Upper lobe of left lung (tissue), 6 donors: ENCODE measurements at regions not wholly inside any gene's neighbourhood (a gene's known extent, or its start where the extent isn't known, plus 50 kb on each side); places are given as distances from the start of the nearest gene placed in this dataset.

Source experiments
- ATAC-seq, 2 donors: fragments of 200-7000 bp; cut with Tn5 transposase; one replicate each; pipeline ENCODE4 v1.9.1; 2022; ENCODE audit warnings: mild to moderate bottlenecking in 2 of 2, moderate library complexity in 2 of 2; ENCODE audit not compliant: low FRiP score in 2 of 2
- DNase-seq, 2 donors: peaks; one replicate each; pipeline ENCODE4 v3.0.0-alpha.2; 2019 to 2020
- H3K27ac ChIP-seq, 4 donors: fragments of 200-600 bp; sonication (generic); one replicate each; pipeline ENCODE4 v1.5.1; 2016 to 2019
- H3K27me3 ChIP-seq, 4 donors: fragments of 200-600 bp; sonication (generic); one replicate each; pipeline ENCODE4 v1.5.1; 2017 to 2019
- H3K36me3 ChIP-seq, 4 donors: fragments of 200-600 bp; sonication (generic); one replicate each; pipeline ENCODE4 v1.5.1; 2016 to 2019
- H3K4me1 ChIP-seq, 4 donors: fragments of 200-600 bp; sonication (generic); one replicate each; pipeline ENCODE4 v1.5.1; 2018 to 2019
- H3K4me3 ChIP-seq, 4 donors: fragments of 200-600 bp; sonication (generic); one replicate each; pipeline ENCODE4 v1.5.1; 2017 to 2019; ENCODE audit warnings: mild to moderate bottlenecking in 2 of 4, moderate library complexity in 1 of 4
- H3K9me3 ChIP-seq, 4 donors: fragments of 200-600 bp; sonication (generic); one replicate each; pipeline ENCODE4 v1.5.1; 2018 to 2019
- EP300 ChIP-seq, 4 donors: sonication (generic); formaldehyde crosslinking; IDR thresholded peaks; one replicate each; pipeline ENCODE4 v1.5.1; 2017; ENCODE audit warnings: antibody characterized with exemption in 4 of 4, control low read depth in 2 of 4
- POLR2A ChIP-seq, 4 donors: fragments of 450-650 bp; IDR thresholded peaks; one replicate each; pipeline ENCODE4 v1.5.1; 2016 to 2017; ENCODE audit warnings: antibody characterized with exemption in 4 of 4, mild to moderate bottlenecking in 2 of 4
- POLR2AphosphoS5 ChIP-seq, 2 donors: sonication (generic); formaldehyde crosslinking; IDR thresholded peaks; one replicate each; pipeline ENCODE4 v1.5.1; 2017; ENCODE audit warnings: antibody characterized with exemption in 2 of 2
- WGBS, 2 donors: methylation state at CpG; one replicate each; pipeline ENCODE4 v1.1.5; 2017 to 2018; 5-methylcytosine and 5-hydroxymethylcytosine counted together
- TF ChIP-seq, protein P1 (sequence below), 6 experiments: fragments of 450-650 bp in 4 of 6; fragments of 200-600 bp in 2 of 6; sonication (generic) in 2 of 6; IDR thresholded peaks; one replicate each; pipeline ENCODE4 v1.5.1; 2016 to 2019; ENCODE audit warnings: antibody characterized with exemption in 6 of 6
- donor health status: DM: no; HTN: no; CAD: no; lungs with moderate emphysema.
- donor health status: DM: no; HTN: yes; CAD: no; lungs with severe emphysema.

DNA sequence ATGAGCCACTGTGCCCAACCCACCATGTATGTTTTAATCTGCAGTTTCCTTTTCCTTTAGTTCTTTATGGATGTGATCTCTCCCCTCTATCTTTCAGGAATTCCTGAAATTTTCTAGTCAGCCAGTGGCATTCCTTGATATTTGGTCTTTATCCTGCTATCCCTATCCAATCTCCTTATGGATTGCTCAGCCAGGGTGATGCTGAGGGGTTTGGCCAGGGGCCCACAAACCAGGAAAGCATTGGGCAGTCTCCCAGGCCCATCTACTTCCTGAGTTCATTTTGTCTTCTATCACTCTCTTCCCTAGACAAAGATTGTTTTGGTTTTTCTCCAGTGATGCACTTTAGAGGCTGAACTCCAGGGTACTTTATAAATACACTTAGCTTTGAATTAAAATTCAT lies 115.9 kb downstream of the KATNIP start:
- no peak for DNase-seq
- Histone ChIP-seq H3K9me3 (no peaks in the 10 kb centered on the region), H3K4me3 (no peak overlapping the region), H3K27me3 (no peaks in the 10 kb centered on the region), H3K4me1 (no peaks in the 10 kb centered on the region), H3K36me3 (peaks cover 0 to 4% (median 1%) of the 10 kb centered on the region in 4 donors), H3K27ac (no peak overlapping the region)
- no peak for ATAC-seq
- TF ChIP-seq EP300 (IDR thresholded peaks at IDR 0.05) (no peak), POLR2AphosphoS5 (IDR thresholded peaks at IDR 0.05) (no peak), POLR2A (IDR thresholded peaks at IDR 0.05) (no peak)
- TF ChIP-seq, protein P1, sequence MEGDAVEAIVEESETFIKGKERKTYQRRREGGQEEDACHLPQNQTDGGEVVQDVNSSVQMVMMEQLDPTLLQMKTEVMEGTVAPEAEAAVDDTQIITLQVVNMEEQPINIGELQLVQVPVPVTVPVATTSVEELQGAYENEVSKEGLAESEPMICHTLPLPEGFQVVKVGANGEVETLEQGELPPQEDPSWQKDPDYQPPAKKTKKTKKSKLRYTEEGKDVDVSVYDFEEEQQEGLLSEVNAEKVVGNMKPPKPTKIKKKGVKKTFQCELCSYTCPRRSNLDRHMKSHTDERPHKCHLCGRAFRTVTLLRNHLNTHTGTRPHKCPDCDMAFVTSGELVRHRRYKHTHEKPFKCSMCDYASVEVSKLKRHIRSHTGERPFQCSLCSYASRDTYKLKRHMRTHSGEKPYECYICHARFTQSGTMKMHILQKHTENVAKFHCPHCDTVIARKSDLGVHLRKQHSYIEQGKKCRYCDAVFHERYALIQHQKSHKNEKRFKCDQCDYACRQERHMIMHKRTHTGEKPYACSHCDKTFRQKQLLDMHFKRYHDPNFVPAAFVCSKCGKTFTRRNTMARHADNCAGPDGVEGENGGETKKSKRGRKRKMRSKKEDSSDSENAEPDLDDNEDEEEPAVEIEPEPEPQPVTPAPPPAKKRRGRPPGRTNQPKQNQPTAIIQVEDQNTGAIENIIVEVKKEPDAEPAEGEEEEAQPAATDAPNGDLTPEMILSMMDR (IDR thresholded peaks at IDR 0.05) = no peak

DNA sequence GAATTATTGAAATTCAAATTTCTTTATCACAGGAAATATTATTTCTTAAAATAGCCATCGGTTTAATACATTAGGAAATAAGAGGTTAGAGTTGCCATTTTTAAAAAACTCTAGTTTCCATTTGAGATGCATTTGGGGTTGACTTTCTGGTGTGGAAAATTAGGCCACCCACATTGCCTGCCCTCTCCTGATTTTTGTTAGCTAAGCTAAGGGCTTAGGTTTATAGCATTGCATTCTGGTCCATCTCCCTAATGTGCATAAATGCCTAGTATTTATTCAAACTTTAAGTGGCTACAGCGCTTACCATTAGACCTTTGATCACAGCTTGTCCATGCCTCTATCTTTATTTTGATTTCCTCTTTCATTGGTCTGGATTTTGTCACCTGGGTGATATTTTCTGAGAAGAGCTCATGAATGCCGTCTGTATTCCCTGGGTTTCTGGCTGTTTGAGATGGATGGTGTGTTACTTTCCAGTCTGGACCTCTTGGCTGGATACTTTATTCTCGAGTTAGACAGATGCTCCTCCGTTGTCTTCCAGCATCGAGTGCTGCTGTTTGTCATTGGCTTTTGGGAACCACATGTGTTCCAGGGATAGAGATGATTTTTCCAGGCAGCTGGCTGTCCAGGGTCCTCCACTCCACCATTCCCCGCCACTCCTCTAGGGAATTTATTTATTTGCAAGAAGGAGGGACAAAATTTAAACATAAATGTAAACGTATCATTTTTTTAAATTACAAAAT lies 120.3 kb downstream of the KATNIP start:
- ATAC-seq (no peak), DNase-seq (no peak)
- Histone ChIP-seq H3K4me3 (no peak overlapping the region), H3K9me3 (no peaks in the 10 kb centered on the region), H3K36me3 (peaks cover 0 to 5% (median 0%) of the 10 kb centered on the region in 4 donors), H3K4me1 (no peaks in the 10 kb centered on the region), H3K27me3 (no peaks in the 10 kb centered on the region), H3K27ac (no peak overlapping the region)
- 88 to 93% methylated on average over 8 of the region's 8 CpGs for WGBS, 2 donors
- TF ChIP-seq POLR2A (IDR thresholded peaks at IDR 0.05) = no peak
- TF ChIP-seq, protein P1 (IDR thresholded peaks at IDR 0.05) = no peak
- TF ChIP-seq EP300 (IDR thresholded peaks at IDR 0.05) = no peak
- TF ChIP-seq POLR2AphosphoS5 (IDR thresholded peaks at IDR 0.05) = no peak

DNA sequence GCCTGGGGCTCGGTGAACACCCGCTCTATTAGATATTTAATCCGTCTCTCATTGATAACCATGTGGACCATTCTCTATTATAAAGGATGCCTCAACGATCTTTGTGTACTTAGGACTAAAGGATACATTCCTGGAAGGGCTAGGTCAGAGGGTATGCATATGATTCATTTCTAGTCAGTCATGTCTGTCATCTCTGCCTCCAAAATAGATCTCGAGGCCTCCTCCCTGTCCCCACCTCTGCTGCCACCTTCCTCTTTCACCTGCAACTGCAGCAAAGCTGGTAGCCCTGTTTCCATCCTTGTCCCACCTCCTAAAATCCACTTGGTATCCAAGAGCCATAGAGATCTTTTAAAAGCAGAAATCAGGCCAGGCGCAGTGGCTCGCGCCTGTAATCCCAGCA lies 121.5 kb downstream of the KATNIP start:
- TF ChIP-seq POLR2AphosphoS5 (IDR thresholded peaks at IDR 0.05) (no peak), POLR2A (IDR thresholded peaks at IDR 0.05) (no peak)
- TF ChIP-seq, protein P1 (IDR thresholded peaks at IDR 0.05) = no peak
- 92 to 95% methylated on average over 8 of the region's 8 CpGs for WGBS, 2 donors
- no peak overlapping the region for H3K27ac ChIP-seq
- no peak for ATAC-seq
- H3K4me1 ChIP-seq = no peaks in the 10 kb centered on the region
- H3K27me3 ChIP-seq = no peaks in the 10 kb centered on the region
- H3K4me3 ChIP-seq = no peak overlapping the region
- no peaks in the 10 kb centered on the region for H3K9me3 ChIP-seq
- no peak for DNase-seq
- peaks cover 0 to 5% (median 0%) of the 10 kb centered on the region in 4 donors for H3K36me3 ChIP-seq

DNA sequence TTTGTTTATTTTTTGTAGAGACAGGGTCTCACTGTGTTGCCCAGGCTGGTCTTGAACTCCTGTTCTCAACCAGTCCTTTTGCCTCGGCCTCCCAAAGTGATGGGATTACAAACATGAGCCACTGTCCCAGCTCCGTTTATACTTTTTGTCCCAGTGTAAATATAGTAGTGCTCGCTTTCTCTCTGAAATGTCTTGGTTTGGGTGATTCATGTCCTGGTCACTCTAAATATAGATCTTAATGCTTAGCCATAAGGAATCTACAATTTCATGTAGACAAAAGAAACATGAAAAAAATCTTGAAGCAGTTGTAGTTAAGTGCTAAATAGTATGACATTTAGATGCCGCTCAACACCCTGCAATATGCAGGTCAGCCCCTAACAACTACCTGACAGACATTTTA lies 126.9 kb downstream of the KATNIP start:
- Histone ChIP-seq H3K27me3 (no peaks in the 10 kb centered on the region), H3K4me1 (no peaks in the 10 kb centered on the region), H3K4me3 (no peak overlapping the region), H3K9me3 (no peaks in the 10 kb centered on the region), H3K27ac (no peak overlapping the region), H3K36me3 (peaks cover 9 to 44% (median 25%) of the 10 kb centered on the region in 4 donors)
- ATAC-seq = no peak
- DNase-seq = no peak
- TF ChIP-seq POLR2A (IDR thresholded peaks at IDR 0.05) (no peak), POLR2AphosphoS5 (IDR thresholded peaks at IDR 0.05) (no peak), EP300 (IDR thresholded peaks at IDR 0.05) (no peak)
- TF ChIP-seq, protein P1 (IDR thresholded peaks at IDR 0.05) = no peak
- 84 to 87% methylated on average over 4 of the region's 4 CpGs for WGBS, 2 donors

DNA sequence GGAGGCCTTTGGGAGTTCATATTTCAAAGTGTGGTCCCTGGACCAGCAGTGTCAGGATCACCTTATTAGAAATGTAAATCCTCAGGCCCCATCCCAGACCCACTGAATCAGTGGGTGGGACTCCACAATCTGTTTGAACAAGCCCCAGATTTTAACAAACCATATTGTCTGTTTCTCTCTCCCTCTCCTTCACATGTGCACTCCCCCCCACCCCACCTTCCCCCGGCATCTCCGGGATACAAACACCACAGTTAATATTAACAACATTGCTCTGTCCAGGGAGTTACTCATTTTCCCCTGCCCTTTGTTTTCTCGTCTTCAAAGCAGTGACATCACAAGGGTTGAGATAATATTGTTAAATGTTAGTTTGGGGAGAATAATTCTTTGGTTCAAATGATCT lies 127.3 kb downstream of the KATNIP start:
- Histone ChIP-seq H3K9me3 (no peaks in the 10 kb centered on the region), H3K36me3 (peaks cover 9 to 48% (median 27%) of the 10 kb centered on the region in 4 donors), H3K4me3 (no peak overlapping the region), H3K27me3 (no peaks in the 10 kb centered on the region), H3K27ac (no peak overlapping the region), H3K4me1 (no peaks in the 10 kb centered on the region)
- 66 to 86% methylated on average over 3 of the region's 3 CpGs for WGBS, 2 donors
- no peak for DNase-seq
- no peak for ATAC-seq
- TF ChIP-seq POLR2AphosphoS5 (IDR thresholded peaks at IDR 0.05) (no peak), POLR2A (IDR thresholded peaks at IDR 0.05) (no peak), EP300 (IDR thresholded peaks at IDR 0.05) (no peak)
- TF ChIP-seq, protein P1 (IDR thresholded peaks at IDR 0.05) = no peak
